ENCODE measurements at regions not wholly inside any gene's neighbourhood (a gene's known extent, or its start where the extent isn't known, plus 50 kb on each side); places are given as distances from the start of the nearest gene placed in this dataset.

DNA sequence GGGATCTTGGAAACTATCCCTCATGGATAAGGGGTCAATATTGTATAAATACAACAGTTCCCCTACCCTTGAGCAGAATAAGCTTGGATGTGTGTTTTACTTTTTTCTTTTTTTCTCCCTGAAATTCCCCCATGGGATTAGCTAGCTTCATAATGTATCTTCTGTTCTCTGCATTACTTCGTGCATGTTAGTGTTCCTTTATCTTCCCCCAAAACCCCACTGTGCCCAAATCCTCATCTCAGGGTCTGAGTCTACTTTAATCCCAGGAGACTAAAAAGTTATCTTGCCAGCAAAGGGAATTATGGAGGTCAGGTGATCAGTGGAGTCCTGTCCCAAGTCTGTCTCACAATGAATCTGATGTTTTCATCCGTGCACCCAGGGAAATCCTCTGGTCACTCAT lies 217.5 kb upstream of the CNTNAP4 start:
- 71% methylated on average over 1 of the region's 2 CpGs for WGBS (ENCODE audit: insufficient coverage)
- Mint-ChIP-seq H3K9me3 (peaks cover 6 to 9% of the 10 kb centered on the region in 2 donors), H3K4me1 (no peaks in the 10 kb centered on the region), H3K27ac (no peak overlapping the region), H3K36me3 (no peaks in the 10 kb centered on the region), H3K27me3 (ENCODE audit: low read depth in 2 of 2) (no peaks in the 10 kb centered on the region), H3K4me3 (no peak overlapping the region)
- H3K27me3 ChIP-seq (ENCODE audit: control insufficient read depth, insufficient read depth, low read length): no peaks in the 10 kb centered on the region
- no peak overlapping the region for H3K4me3 ChIP-seq (ENCODE audit: low read length)
- no peaks in the 10 kb centered on the region for H3K36me3 ChIP-seq (ENCODE audit: control insufficient read depth, insufficient read depth, low read length)
- no peak overlapping the region for H3K27ac ChIP-seq (ENCODE audit: low read length)
- peaks cover 3% of the 10 kb centered on the region for H3K9me3 ChIP-seq (ENCODE audit: control insufficient read depth, insufficient read depth, low read length)
- TF ChIP-seq, protein P1, sequence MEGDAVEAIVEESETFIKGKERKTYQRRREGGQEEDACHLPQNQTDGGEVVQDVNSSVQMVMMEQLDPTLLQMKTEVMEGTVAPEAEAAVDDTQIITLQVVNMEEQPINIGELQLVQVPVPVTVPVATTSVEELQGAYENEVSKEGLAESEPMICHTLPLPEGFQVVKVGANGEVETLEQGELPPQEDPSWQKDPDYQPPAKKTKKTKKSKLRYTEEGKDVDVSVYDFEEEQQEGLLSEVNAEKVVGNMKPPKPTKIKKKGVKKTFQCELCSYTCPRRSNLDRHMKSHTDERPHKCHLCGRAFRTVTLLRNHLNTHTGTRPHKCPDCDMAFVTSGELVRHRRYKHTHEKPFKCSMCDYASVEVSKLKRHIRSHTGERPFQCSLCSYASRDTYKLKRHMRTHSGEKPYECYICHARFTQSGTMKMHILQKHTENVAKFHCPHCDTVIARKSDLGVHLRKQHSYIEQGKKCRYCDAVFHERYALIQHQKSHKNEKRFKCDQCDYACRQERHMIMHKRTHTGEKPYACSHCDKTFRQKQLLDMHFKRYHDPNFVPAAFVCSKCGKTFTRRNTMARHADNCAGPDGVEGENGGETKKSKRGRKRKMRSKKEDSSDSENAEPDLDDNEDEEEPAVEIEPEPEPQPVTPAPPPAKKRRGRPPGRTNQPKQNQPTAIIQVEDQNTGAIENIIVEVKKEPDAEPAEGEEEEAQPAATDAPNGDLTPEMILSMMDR (IDR thresholded peaks at IDR 0.05): no peak
- DNase-seq (no peak), ATAC-seq (no peak)
- intact Hi-C loops (cut with micrococcal nuclease): no loop called here
- H3K4me1 ChIP-seq (ENCODE audit: control insufficient read depth, insufficient read depth, low read length): no peaks in the 10 kb centered on the region

- no peak overlapping the region for H3K4me3 Mint-ChIP-seq
- DNase-seq: no peak
- no peaks in the 10 kb centered on the region for H3K36me3 Mint-ChIP-seq
- no peak overlapping the region for H3K27ac Mint-ChIP-seq
- H3K4me3 ChIP-seq (ENCODE audit: low read length): no peak overlapping the region
- intact Hi-C loops (cut with micrococcal nuclease): no loop called here
- ATAC-seq: no peak
- H3K4me1 Mint-ChIP-seq: no peaks in the 10 kb centered on the region
- no peak overlapping the region for H3K27ac ChIP-seq (ENCODE audit: low read length)
- no peaks in the 10 kb centered on the region for H3K4me1 ChIP-seq (ENCODE audit: control insufficient read depth, insufficient read depth, low read length)
- TF ChIP-seq, protein P1 (IDR thresholded peaks at IDR 0.05): no peak
- H3K27me3 ChIP-seq (ENCODE audit: control insufficient read depth, insufficient read depth, low read length): no peaks in the 10 kb centered on the region
- H3K36me3 ChIP-seq (ENCODE audit: control insufficient read depth, insufficient read depth, low read length): no peaks in the 10 kb centered on the region
- WGBS (ENCODE audit: insufficient coverage): 73% methylated on average over 2 of the region's 2 CpGs
- peaks cover 10 to 13% of the 10 kb centered on the region in 2 donors for H3K9me3 Mint-ChIP-seq
- H3K9me3 ChIP-seq (ENCODE audit: control insufficient read depth, insufficient read depth, low read length): peaks cover 5% of the 10 kb centered on the region
- no peaks in the 10 kb centered on the region for H3K27me3 Mint-ChIP-seq (ENCODE audit: low read depth in 2 of 2)
These were observed 205.5 kb upstream of the CNTNAP4 start for GRCh38 chr16:76071690-76072089.

DNA sequence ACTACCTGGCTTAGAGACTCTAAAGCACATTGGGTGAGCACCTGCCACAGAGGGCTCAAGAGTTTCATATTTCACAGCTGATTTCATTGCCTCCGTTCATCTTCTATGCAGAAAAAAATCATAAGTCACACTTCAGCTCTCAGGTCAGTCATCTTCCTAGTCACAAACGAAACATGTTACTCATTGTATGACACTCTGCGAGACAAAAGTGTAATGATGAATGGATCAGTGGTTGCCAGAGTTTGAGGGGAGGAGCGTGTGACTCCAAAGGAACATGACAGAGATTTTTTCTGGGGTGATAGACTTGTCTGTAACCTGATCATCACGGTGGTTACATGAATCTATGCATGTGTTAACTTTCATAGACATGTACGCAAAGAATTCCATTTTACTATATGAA lies 195.2 kb upstream of the CNTNAP4 start:
- no peaks in the 10 kb centered on the region for H3K36me3 ChIP-seq (ENCODE audit: control insufficient read depth, insufficient read depth, low read length)
- Mint-ChIP-seq H3K27me3 (ENCODE audit: low read depth in 2 of 2) (no peaks in the 10 kb centered on the region), H3K4me1 (no peaks in the 10 kb centered on the region), H3K27ac (no peak overlapping the region), H3K4me3 (no peak overlapping the region), H3K36me3 (no peaks in the 10 kb centered on the region), H3K9me3 (peaks cover 2 to 4% of the 10 kb centered on the region in 2 donors)
- H3K4me1 ChIP-seq (ENCODE audit: control insufficient read depth, insufficient read depth, low read length): no peaks in the 10 kb centered on the region
- ATAC-seq: no peak
- no peaks in the 10 kb centered on the region for H3K27me3 ChIP-seq (ENCODE audit: control insufficient read depth, insufficient read depth, low read length)
- intact Hi-C loops (cut with micrococcal nuclease): no loop called here
- H3K4me3 ChIP-seq (ENCODE audit: low read length): no peak overlapping the region
- H3K9me3 ChIP-seq (ENCODE audit: control insufficient read depth, insufficient read depth, low read length): no peaks in the 10 kb centered on the region
- no peak for DNase-seq
- no peak overlapping the region for H3K27ac ChIP-seq (ENCODE audit: low read length)
- WGBS (ENCODE audit: insufficient coverage): 75% methylated on average over 4 of the region's 6 CpGs
- TF ChIP-seq, protein P1 (IDR thresholded peaks at IDR 0.05): no peak

- WGBS (ENCODE audit: insufficient coverage): 83% methylated on average over 5 of the region's 6 CpGs
These were observed 170.6 kb upstream of the CNTNAP4 start for GRCh38 chr16:76106647-76107046.

More at GRCh38 chr16:76106647-76107046, 170.6 kb upstream of the CNTNAP4 start:
- no peak overlapping the region for H3K4me3 Mint-ChIP-seq
- Histone ChIP-seq H3K4me3 (ENCODE audit: low read length) (no peak overlapping the region), H3K36me3 (ENCODE audit: control insufficient read depth, insufficient read depth, low read length) (no peaks in the 10 kb centered on the region), H3K27ac (ENCODE audit: low read length) (no peak overlapping the region), H3K27me3 (ENCODE audit: control insufficient read depth, insufficient read depth, low read length) (no peaks in the 10 kb centered on the region), H3K4me1 (ENCODE audit: control insufficient read depth, insufficient read depth, low read length) (no peaks in the 10 kb centered on the region), H3K9me3 (ENCODE audit: control insufficient read depth, insufficient read depth, low read length) (peaks cover 5% of the 10 kb centered on the region)
- no peaks in the 10 kb centered on the region for H3K27me3 Mint-ChIP-seq (ENCODE audit: low read depth in 2 of 2)
- peaks cover 10% of the 10 kb centered on the region for H3K36me3 Mint-ChIP-seq
- peaks cover 16 to 26% of the 10 kb centered on the region in 2 donors for H3K9me3 Mint-ChIP-seq
- no peak for ATAC-seq
- TF ChIP-seq, protein P1 (IDR thresholded peaks at IDR 0.05): no peak
- no peak overlapping the region for H3K27ac Mint-ChIP-seq
- no peaks in the 10 kb centered on the region for H3K4me1 Mint-ChIP-seq
- DNase-seq: no peak
- intact Hi-C loops (cut with micrococcal nuclease): no loop called here

All from natural killer cell (primary cell).